A172 (cell line): ENCODE measurements at regions not wholly inside any gene's neighbourhood (a gene's known extent, or its start where the extent isn't known, plus 50 kb on each side); places are given as distances from the start of the nearest gene placed in this dataset.

Source experiments
- DNase-seq: peaks from one replicate; pipeline ENCODE4 v3.0.0-alpha.2; 2015; ENCODE audit warnings: low spot score

DNA sequence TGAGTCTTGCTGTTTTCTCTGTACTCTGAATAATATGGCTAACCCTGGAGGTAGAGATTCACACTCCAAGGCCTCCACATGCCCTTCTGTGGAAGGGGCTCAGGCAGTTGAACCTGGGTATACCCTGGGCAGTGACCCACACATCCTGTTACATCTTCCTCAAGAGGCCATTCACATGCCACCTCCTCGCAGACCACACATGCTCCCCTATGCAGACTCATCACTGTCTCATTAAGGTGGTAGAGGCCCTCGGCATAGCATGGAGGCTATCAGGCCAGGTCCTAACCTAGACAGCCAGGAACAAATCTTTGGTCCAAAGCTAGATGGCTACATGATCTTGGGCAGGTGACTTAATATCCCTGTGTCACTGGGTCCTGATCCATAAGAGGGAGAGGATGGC is 363.9 kb upstream of the ZNF507 start:
- no peak for DNase-seq

DNA sequence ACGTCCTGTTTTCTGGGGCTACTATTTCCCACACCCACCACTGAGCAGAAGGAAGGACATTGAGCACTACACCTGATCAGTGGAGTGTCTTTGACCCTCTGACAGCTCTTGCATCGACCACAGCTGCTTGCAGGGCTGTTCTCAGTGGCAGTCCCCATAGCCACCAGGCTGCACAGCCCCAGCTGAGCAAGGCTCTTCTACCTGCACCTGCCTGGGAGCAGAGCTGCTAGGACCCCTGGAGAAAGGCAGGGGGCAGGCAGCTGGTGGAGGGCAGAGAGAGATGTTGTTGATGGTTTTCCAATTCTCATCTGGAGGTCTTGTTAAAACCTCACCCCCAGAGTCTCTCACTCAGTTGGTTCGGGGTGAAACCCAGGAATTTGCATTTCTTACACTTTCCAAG is 361.8 kb upstream of the ZNF507 start:
- no peak for DNase-seq

DNA sequence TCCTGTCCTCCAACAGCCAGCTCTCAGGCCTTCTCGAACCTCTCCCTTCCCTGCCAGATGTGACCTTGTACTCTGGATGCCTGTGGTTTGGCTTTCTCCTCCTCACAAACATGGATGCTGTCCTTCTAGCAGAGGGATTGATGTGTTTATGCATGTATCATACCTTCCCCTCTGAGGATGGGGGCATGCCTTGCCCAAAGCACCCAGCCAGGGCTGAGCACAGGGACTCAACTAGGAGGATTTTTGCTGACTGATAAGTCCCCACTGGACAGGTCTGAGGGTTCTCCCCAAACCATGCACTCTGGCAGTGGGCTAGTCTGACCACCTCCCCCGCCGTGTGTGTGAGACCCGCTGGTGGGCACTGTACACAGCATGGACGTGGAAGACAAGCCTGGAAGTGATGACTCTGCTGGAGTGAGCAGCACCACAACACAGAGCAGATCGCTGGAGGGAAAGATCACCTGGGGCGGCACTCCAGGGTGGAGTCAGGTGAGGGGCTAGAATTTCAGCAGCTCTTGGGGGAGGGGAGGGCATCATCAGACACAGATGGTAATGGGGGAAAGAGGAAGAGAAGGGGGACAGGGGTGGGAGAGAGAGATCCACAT is 360.3 kb upstream of the ZNF507 start:
- DNase-seq: no peak

DNA sequence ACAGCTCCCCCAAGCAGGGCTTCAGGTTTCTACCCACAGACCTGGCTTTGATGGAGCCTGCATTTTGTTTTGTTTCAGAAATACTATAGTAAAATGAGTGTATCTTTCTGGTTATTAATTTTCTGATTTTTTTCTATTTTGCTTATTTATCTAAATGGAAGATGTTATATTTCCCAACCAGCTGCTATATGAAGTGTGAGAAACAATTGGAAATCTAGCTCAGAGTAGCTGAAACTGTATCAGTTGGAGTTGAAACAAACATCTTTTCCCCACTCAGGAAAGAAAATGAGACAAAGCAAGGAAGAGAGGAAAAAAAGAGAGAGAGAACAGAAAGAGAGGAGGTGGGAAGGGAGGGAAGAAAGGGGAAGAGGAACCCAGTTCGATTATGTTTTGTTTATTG is 358.5 kb upstream of the ZNF507 start:
- no peak for DNase-seq

DNA sequence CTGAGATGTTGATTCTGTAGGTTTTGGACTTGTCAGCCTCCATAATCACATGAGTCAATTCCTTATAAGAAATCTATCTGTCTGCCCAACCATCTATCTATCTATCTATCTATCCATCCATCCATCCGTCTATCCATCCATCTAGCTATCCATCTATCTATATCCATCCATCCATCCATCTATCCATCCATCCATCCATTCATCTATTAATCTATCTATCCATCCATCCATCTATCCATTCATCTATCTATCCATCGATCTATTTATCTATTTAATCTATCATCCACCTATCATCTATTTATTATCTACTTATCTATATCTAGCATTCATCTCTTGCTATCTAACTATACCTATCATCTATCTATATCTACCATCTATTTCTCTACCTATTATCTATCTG is 357.2 kb upstream of the ZNF507 start:
- no peak for DNase-seq

DNA sequence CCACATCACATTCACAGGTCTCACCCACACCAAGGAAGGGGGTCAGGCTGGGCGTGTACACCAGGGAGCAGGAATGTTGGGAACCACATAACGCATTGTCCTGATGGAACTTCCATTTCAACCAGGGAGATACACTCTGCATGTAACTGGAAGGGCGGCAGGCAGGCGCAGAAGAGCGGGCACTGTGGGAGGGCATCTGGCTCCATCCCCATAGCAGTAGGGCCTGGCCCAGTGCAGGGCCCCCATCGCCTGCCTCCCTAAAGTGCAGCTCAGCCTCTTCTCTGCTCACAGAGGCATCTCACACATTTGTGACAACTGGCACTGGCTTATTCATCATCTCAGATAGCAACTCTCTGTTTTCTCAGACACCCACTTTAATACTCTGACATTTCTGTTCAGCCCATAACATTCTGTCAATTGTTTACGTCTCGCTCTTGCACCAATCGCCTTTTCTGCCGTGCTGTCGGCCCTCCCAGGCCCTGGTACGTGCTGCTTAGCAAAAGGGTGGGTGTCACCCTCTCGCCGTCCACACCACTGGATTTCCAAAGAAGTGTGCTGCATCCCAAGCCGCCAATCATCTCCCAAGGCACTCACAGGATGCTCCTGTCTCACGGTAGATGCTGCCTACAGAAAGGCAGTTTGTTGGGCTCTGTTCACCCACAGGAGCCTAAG is 353.3 kb upstream of the ZNF507 start:
- no peak for DNase-seq

DNA sequence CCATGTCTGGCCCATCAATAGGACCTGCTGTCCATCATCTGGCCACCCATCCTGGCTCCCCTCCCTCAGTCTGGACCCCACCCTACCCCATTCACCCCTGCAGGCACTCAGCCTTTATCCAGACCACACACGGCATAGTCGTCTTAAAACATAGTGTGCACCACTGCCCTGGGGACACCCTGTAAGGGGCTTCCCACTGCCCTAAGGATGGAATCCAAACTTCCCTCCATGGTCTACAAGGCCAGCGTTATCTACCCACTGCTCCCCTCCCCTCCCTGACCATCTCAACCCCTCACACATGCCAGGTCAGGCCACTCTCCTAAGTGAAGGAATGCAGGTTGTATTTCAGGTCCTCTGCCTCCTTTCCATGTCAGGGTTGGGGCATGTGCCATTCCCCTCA is 352.7 kb upstream of the ZNF507 start:
- DNase-seq: no peak

DNA sequence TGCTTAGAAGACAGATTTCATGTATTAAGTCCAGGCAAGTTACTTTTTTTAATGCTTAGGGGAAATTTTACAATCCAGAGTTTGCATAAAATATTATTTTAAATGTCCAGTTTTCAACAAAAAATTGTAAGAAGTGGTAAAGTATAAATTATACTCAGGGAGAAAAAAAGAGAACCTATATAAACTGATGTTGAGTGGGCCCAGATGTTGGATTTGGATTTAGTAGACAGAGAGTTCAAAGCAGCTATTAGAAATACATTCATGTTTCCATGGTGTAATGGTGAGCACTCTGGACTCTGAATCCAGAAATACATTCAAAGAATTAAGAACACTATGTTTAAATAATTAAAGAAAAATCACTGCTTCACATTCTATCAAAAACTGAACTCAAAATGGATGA is 349.9 kb upstream of the ZNF507 start:
- DNase-seq: no peak

DNA sequence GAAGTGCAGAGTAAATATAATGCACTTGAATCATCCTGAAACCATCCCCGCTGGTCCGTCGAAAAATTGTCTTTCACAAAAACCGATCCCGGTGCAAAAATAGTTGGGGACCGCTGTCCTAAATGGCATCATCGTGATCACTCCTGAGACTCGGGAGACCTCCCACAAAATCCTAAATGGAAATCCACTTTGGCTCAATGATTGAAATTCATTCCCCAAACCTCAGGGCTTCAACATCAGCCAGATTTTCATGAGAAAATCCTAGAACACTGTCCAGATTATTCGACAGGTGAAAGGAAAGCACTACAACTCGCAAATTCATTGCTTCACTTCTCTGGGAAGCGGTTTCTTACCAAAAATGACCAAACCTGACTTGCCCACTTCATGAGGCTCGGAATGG is 335.3 kb upstream of the ZNF507 start:
- no peak for DNase-seq

DNA sequence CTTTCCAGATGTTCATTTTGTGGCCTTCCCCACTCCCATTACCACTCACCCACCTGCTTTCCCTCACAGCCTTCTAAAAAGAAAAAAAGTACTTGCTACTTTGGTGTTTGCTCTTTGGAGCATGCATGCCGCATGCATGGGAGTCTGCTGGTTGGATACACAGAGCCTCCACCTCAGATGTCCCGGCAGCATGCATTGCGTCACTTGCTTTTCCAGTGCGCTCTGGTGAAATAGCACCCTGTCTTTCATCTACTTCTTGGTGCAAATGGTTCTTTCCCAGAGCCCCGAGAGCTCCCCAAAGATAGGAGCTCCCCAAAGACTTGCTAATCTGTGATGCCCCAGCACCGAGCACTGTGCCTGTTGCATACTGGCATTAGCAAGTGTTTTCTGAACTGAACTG is 333.2 kb upstream of the ZNF507 start:
- DNase-seq: no peak

DNA sequence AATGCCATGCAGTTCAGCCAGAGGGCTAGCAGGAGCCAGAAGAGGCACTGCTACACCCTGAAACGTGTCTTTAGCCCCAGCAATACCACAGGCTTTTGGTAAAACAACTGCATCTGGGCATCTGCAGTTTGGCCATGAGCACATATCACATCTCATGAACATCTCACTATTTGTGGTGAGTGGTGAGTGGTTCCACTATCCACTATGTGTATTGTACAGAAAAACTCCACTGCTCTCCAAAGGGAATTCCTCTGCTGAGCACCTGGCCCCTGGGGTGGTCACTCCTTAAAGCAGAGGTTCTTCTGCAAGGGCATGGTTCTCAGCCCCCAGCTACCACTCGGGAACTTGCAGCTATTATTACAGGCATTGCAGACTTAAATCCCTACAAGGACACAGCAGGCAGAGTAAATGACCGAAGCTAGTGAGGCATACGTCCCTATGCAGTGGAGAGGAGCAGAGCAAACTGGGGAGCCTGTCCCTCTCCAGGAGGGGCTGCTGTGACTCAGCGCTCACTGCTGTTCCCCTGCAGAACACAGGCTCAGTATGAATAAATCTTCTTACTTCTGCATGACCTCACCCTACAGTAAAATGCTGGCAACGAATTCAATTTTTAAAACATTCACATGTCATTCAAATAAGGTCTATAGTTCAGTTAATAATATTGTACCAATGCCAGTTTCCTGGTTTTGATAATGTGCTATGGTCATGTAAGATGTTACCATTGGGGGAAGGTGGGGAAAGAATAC is 332.4 kb upstream of the ZNF507 start:
- no peak for DNase-seq

DNA sequence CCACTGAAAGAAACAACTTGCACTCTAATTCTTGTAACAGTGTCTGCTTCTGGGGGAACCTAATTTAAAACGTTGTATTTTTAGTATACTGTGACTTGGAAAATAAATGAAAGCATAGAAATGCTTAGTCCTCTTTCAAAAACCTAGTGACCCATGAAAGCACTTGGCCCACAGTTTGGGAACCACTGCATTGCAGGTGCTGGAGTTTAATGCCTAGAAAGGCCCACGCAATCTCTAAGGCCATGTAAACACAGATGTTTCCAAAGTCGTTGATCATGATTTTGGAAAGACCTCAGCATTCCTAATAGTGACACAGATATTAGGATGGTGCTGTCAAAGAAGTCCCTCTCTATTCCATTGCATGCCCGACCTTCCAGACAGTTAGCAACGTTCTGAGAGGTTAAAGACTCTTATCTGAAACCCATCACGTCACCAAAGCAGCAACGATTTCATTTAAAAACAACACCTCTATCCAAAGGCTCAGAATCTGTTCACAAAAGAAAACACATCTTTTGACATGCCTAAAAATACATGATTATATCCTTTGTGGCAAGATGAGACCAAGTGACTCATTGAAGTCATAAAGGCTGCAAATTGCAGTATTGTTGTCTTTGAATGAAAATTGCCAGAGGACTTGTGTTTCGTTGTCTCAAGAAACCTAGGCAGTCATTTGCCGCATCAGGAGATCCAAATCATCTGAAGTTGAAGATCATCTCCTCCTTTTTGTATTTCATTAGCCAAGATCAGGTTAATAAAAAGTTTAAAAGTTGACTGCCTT is 328.0 kb upstream of the ZNF507 start:
- DNase-seq: peak; percentile 40

DNA sequence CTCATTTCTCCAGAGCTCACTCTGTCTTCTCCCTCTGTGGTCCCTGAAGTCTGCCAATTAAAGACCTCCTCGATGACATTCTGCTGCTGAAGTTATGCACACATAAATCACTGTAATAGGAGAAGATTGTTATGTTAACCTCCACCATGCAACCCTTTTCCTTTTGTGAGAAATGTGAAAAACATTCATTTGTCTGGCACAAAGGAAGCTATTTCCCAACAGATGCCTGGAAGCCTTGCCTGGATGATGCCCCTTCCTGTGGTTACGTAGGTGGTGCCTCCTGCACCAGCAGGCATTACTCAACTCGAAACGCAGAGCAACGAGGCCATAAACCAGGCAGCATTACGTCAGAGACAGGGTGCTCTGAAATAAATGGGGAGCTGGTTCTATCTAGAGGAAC is 327.4 kb upstream of the ZNF507 start:
- DNase-seq: peak; percentile 86

DNA sequence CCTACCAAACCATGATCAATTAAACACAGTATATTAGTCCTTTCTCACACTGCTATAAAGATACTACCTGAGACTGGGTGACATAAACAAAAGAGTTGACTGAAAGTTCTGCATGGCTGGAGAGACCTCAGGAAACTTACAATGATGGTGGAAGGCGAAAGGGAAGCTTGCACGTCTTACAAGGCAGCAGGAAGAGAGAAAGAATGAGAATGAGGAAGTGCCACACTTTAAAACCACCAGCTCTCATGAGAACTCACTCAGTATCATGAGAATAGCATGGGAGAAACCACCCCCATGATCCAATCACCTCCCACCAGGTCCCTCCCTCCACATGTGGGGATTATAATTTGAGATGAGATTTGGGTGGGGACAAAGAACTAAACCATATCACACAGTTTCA is 324.9 kb upstream of the ZNF507 start:
- DNase-seq: no peak

DNA sequence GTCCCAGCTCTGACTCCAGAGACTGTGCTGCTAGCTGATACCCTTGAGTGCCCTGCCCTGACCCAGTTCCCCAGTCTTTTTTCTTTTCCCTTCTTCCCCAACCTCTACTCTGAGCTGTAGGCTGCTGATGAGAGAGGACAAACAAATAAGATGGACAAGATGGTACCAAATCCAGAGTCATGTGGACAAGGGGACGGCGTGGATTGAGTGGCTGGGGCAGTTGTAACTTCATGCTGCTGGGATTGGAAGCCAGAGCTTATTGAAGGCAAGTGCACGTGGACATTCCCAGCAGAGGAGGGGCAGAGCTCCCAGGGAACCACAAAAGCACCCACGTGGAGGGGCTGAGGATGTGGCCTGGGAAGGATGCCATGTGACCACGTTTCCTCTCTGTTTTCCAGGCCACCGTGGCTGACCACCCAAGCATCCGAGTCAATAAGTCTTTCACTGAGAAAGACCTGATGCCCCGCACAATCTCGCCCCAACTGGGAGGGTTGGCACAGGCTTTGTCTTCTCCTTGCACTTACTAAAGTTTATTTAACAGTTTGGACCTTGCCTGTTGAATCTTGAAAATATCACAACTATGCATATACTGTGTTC is 323.3 kb upstream of the ZNF507 start:
- no peak for DNase-seq

DNA sequence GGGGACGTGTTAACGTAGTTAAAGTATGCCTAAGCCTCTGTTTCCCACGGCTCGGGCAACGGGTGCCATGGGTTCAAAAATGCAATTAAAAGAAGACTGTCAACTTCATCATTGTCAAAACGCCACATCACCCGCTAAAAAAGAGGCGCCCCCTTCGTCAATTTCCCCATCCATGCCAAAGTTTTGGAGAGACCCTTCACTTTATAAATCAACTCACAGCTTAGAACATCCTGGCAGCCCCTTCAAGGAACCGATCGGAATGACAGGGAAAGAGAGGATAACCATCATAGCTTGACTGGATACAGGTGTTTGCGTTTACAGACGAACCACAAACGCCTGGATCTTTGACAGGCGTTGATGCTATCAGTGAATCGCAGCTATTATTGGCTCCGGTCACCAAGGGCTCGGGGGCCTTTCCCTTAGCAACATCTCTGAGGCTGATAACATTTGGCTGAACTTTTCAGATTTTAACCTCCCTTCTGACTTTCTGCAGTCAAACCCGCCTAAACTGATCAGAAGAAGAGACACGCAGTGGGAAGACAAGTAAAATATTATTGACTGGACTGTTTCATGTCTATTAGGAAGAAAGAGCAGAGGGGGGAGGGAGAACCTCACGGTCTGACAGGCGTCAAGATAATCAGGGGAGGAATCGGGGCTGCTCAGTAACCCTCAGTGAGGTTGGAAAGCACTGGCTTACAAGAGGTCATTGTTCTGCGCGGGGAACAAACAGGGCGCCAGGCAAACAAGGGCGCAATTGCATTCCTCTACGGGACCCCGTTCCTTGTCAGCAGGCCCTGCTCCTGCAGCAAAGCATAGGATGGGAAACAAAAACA is 322.5 kb upstream of the ZNF507 start:
- DNase-seq: no peak

DNA sequence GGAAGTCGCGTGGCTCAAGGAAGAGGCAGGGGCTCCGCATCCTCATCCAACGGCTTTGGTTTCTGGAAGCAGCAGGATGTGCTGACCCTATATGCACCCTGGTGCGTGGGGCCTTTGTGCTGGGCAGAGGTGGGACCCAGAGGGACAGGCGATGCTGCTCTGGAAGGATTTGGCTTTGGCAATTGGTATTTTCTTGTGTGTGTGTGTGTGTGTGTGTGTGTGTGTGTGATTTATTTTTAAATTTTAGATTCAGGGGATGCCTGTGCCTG is 321.9 kb upstream of the ZNF507 start:
- no peak for DNase-seq

DNA sequence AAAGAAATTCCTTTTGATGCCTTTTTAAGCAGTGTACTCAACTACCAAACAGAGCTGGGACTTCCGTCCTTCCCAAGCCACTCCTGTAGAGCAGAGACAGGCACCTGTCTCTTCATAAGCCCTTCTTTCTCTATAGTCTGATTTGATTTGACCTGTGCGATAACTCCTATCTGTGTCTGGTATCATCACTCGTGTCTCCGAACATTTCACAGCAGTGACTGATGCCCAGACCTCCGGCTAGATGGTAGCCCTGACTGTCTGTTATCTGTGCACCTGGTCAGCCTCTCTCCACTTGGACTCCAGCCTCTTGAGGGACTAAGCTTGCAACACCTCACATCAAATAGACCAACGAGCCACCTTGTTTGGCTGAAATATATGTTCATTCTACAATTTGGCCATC is 316.2 kb upstream of the ZNF507 start:
- DNase-seq: no peak

DNA sequence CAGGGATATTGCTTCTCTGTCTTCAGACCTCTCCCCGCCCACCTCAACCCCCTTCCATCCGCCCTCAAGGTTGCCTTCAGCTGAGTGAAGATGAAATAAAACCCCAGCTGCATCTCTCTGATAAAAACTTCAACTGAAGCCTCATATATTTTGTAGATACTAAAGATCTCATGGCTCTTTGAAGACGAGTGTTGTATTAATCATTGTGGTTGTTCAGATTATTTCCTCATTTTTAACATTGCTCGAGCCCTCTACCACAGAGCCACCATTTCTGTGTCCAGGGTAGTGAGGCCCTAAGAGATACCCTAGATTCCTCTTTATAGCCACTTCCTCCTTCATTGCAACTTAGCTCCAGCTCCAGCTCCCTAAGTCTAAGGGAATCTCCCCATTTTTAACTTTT is 312.8 kb upstream of the ZNF507 start:
- no peak for DNase-seq

DNA sequence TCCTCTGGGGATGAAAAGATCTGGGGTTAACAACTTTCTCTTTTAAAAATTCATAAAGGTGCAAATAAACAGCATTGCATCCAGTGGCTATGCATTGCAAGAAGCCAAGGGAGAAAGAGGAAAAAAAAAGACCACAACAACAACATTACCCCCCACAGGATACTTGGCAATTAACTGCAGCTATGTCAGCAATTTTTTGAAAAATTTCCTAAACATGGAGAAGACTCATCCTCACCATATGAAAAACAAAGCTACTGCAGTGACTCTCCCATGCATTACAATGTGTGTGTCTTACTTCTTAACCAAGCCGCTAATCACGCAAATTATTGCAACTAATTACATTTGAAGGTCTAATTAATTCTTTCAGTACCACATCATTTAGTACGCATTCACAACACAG is 309.8 kb upstream of the ZNF507 start:
- no peak for DNase-seq
